ENCODE measurements at regions not wholly inside any gene's neighbourhood (a gene's known extent, or its start where the extent isn't known, plus 50 kb on each side); places are given as distances from the start of the nearest gene placed in this dataset.

- no peak overlapping the region for H3K4me2 ChIP-seq (ENCODE audit: low read length)
- H3K27me3 ChIP-seq (ENCODE audit: control insufficient read depth, insufficient read depth, low read length), result no peaks in the 10 kb centered on the region
- TF ChIP-seq CTCF (IDR thresholded peaks at IDR 0.05), result no peak
- H3K27ac ChIP-seq, result no peak overlapping the region
- H3K36me3 ChIP-seq (ENCODE audit: control insufficient read depth, insufficient read depth, low read length), result no peaks in the 10 kb centered on the region
- no peak overlapping the region for H3K4me3 ChIP-seq (ENCODE audit: low read depth, low read length)
- H3K4me1 ChIP-seq, result no peaks in the 10 kb centered on the region
- no peaks in the 10 kb centered on the region for H3K9me3 ChIP-seq (ENCODE audit: control insufficient read depth, low read length)
- no peak overlapping the region for H3K9ac ChIP-seq
- no peak overlapping the region for H2AFZ ChIP-seq
- no peaks in the 10 kb centered on the region for H3K79me2 ChIP-seq
Measured at GRCh38 chr13:62309904-62310303, 894.3 kb upstream of the PCDH20 start.

GRCh38 chr13:62305756-62306155, 890.1 kb upstream of the PCDH20 start:
- no peaks in the 10 kb centered on the region for H3K27me3 ChIP-seq (ENCODE audit: control insufficient read depth, insufficient read depth, low read length)
- no peak overlapping the region for H2AFZ ChIP-seq
- H3K9ac ChIP-seq, result no peak overlapping the region
- H3K4me2 ChIP-seq (ENCODE audit: low read length), result no peak overlapping the region
- no peak overlapping the region for H3K27ac ChIP-seq
- no peak overlapping the region for H3K4me3 ChIP-seq (ENCODE audit: low read depth, low read length)
- H3K9me3 ChIP-seq (ENCODE audit: control insufficient read depth, low read length), result no peaks in the 10 kb centered on the region
- H3K36me3 ChIP-seq (ENCODE audit: control insufficient read depth, insufficient read depth, low read length), result no peaks in the 10 kb centered on the region
- H3K4me1 ChIP-seq, result no peaks in the 10 kb centered on the region
- H3K79me2 ChIP-seq, result no peaks in the 10 kb centered on the region
- TF ChIP-seq CTCF (IDR thresholded peaks at IDR 0.05), result no peak

GRCh38 chr13:62302341-62302740, 886.7 kb upstream of the PCDH20 start:
- Histone ChIP-seq H2AFZ (no peak overlapping the region), H3K4me3 (ENCODE audit: low read depth, low read length) (no peak overlapping the region), H3K9ac (no peak overlapping the region), H3K36me3 (ENCODE audit: control insufficient read depth, insufficient read depth, low read length) (no peaks in the 10 kb centered on the region), H3K9me3 (ENCODE audit: control insufficient read depth, low read length) (no peaks in the 10 kb centered on the region), H3K79me2 (no peaks in the 10 kb centered on the region), H3K4me1 (no peaks in the 10 kb centered on the region), H3K27ac (no peak overlapping the region), H3K4me2 (ENCODE audit: low read length) (no peak overlapping the region), H3K27me3 (ENCODE audit: control insufficient read depth, insufficient read depth, low read length) (no peaks in the 10 kb centered on the region)
- TF ChIP-seq CTCF (IDR thresholded peaks at IDR 0.05), result no peak

GRCh38 chr13:62299988-62300387, 884.3 kb upstream of the PCDH20 start:
- no peaks in the 10 kb centered on the region for H3K36me3 ChIP-seq (ENCODE audit: control insufficient read depth, insufficient read depth, low read length)
- TF ChIP-seq CTCF (IDR thresholded peaks at IDR 0.05), result no peak
- H3K4me3 ChIP-seq (ENCODE audit: low read depth, low read length), result no peak overlapping the region
- H2AFZ ChIP-seq, result no peak overlapping the region
- no peaks in the 10 kb centered on the region for H3K4me1 ChIP-seq
- no peak overlapping the region for H3K27ac ChIP-seq
- no peak overlapping the region for H3K4me2 ChIP-seq (ENCODE audit: low read length)
- no peaks in the 10 kb centered on the region for H3K9me3 ChIP-seq (ENCODE audit: control insufficient read depth, low read length)
- H3K79me2 ChIP-seq, result no peaks in the 10 kb centered on the region
- H3K27me3 ChIP-seq (ENCODE audit: control insufficient read depth, insufficient read depth, low read length), result no peaks in the 10 kb centered on the region
- no peak overlapping the region for H3K9ac ChIP-seq

- H3K27ac ChIP-seq, result no peak overlapping the region
- H3K9ac ChIP-seq, result no peak overlapping the region
- H2AFZ ChIP-seq, result no peak overlapping the region
- no peaks in the 10 kb centered on the region for H3K4me1 ChIP-seq
- no peak overlapping the region for H3K4me3 ChIP-seq (ENCODE audit: low read depth, low read length)
- no peaks in the 10 kb centered on the region for H3K79me2 ChIP-seq
- no peaks in the 10 kb centered on the region for H3K36me3 ChIP-seq (ENCODE audit: control insufficient read depth, insufficient read depth, low read length)
- H3K4me2 ChIP-seq (ENCODE audit: low read length), result no peak overlapping the region
- H3K9me3 ChIP-seq (ENCODE audit: control insufficient read depth, low read length), result no peaks in the 10 kb centered on the region
- H3K27me3 ChIP-seq (ENCODE audit: control insufficient read depth, insufficient read depth, low read length), result no peaks in the 10 kb centered on the region
- TF ChIP-seq CTCF (IDR thresholded peaks at IDR 0.05), result no peak
Measured at GRCh38 chr13:62296812-62297211, 881.2 kb upstream of the PCDH20 start.

All from parathyroid adenoma (tissue), 2 donors.